GM21528 (cell line): ENCODE measurements at regions not wholly inside any gene's neighbourhood (a gene's known extent, or its start where the extent isn't known, plus 50 kb on each side); places are given as distances from the start of the nearest gene placed in this dataset.

Source experiments
- ATAC-seq: cut with Tn5 transposase; IDR thresholded peaks from one replicate; pipeline ENCODE4 v1.9.1; 2021; ENCODE audit warnings: mild to moderate bottlenecking, moderate library complexity; ENCODE audit not compliant: unreplicated experiment, low FRiP score

- ATAC-seq = no peak
These were observed 274.3 kb downstream of the AUH start for GRCh38 chr9:91087462-91087759.

GRCh38 chr9:91089405-91090129, 272.2 kb downstream of the AUH start:
- no peak for ATAC-seq

GRCh38 chr9:91090130-91090410, 271.6 kb downstream of the AUH start:
- ATAC-seq = no peak

GRCh38 chr9:91092214-91092613, 269.5 kb downstream of the AUH start:
- ATAC-seq = no peak

- ATAC-seq = no peak
These were observed 267.2 kb downstream of the AUH start for GRCh38 chr9:91094324-91095088.

- ATAC-seq = no peak
These were observed 263.4 kb downstream of the AUH start for GRCh38 chr9:91098203-91098850.

GRCh38 chr9:91099436-91099835, 262.3 kb downstream of the AUH start:
- ATAC-seq = no peak

GRCh38 chr9:91100878-91101450, 260.8 kb downstream of the AUH start:
- ATAC-seq = no peak

- ATAC-seq = no peak
These were observed 260.0 kb downstream of the AUH start for GRCh38 chr9:91101611-91102168.

- no peak for ATAC-seq
These were observed 259.4 kb downstream of the AUH start for GRCh38 chr9:91102269-91102668.

GRCh38 chr9:91103931-91104330, 257.8 kb downstream of the AUH start:
- ATAC-seq = no peak

GRCh38 chr9:91106415-91107081, 255.2 kb downstream of the AUH start:
- ATAC-seq = no peak

- ATAC-seq = no peak
These were observed 250.5 kb downstream of the AUH start for GRCh38 chr9:91111226-91111625.

- ATAC-seq = no peak
These were observed 249.8 kb downstream of the AUH start for GRCh38 chr9:91111876-91112275.

- ATAC-seq = no peak
These were observed 248.7 kb downstream of the AUH start for GRCh38 chr9:91113016-91113415.

- no peak for ATAC-seq
These were observed 247.3 kb downstream of the AUH start for GRCh38 chr9:91114450-91114849.

GRCh38 chr9:91116211-91116610, 245.5 kb downstream of the AUH start:
- no peak for ATAC-seq

- ATAC-seq = no peak
These were observed 245.0 kb downstream of the AUH start for GRCh38 chr9:91116711-91117110.

GRCh38 chr9:91117474-91117891, 244.2 kb downstream of the AUH start:
- no peak for ATAC-seq

GRCh38 chr9:91117959-91118703, 243.6 kb downstream of the AUH start:
- ATAC-seq = no peak
